Vagina (tissue), 2 donors: ENCODE measurements at regions not wholly inside any gene's neighbourhood (a gene's known extent, or its start where the extent isn't known, plus 50 kb on each side); places are given as distances from the start of the nearest gene placed in this dataset.

ENCODE experiments used
- DNase-seq, 2 donors: peaks; one replicate each; pipeline ENCODE4 v3.0.0-alpha.2; 2017; ENCODE audit errors: extremely low spot score in 2 of 2
- H3K27ac ChIP-seq: fragments of 200-600 bp; sonication (generic); one replicate; pipeline ENCODE4 v1.5.1; 2019
- H3K27me3 ChIP-seq: fragments of 200-600 bp; sonication (generic); one replicate; pipeline ENCODE4 v1.5.1; 2019
- H3K36me3 ChIP-seq, 2 donors: fragments of 200-600 bp; sonication (generic); one replicate each; pipeline ENCODE4 v1.5.1; 2017 to 2019
- H3K4me1 ChIP-seq: fragments of 200-600 bp; sonication (generic); one replicate; pipeline ENCODE4 v1.5.1; 2019
- H3K4me3 ChIP-seq, 2 donors: fragments of 200-600 bp; sonication (generic); 1 replicate in 1 of 2; 2 replicates in 1 of 2; pipeline ENCODE4 v1.5.1; 2016 to 2019
- H3K9me3 ChIP-seq: fragments of 200-600 bp; sonication (generic); one replicate; pipeline ENCODE4 v1.5.1; 2019
- POLR2A ChIP-seq, 2 donors: fragments of 450-650 bp; IDR thresholded peaks; one replicate each; pipeline ENCODE4 v1.6.1; 2017; ENCODE audit warnings: antibody characterized with exemption in 2 of 2, mild to moderate bottlenecking in 2 of 2, moderate library complexity in 2 of 2
- POLR2AphosphoS5 ChIP-seq, 2 donors: sonication (generic); formaldehyde crosslinking; IDR thresholded peaks; one replicate each; pipeline ENCODE4 v1.9.0; 2017; ENCODE audit warnings: antibody characterized with exemption in 2 of 2, mild to moderate bottlenecking in 2 of 2, low read depth in 1 of 2; ENCODE audit not compliant: insufficient read depth in 1 of 2
- intact Hi-C: fragments of 100-400 bp; cut with DNase I; formaldehyde crosslinking; loops from one replicate; pipeline ENCODE4 v1.15.1; 2023
- TF ChIP-seq, protein P1 (sequence below), 3 experiments: fragments of 450-650 bp in 2 of 3; fragments of 200-600 bp in 1 of 3; sonication (generic) in 1 of 3; IDR thresholded peaks; one replicate each; pipeline ENCODE4 v1.5.1; 2017 to 2019; ENCODE audit warnings: antibody characterized with exemption in 3 of 3, mild to moderate bottlenecking in 2 of 3, moderate library complexity in 2 of 3

GRCh38 chr17:54494721-54495715 is 405.6 kb upstream of the TOM1L1 start:
- no peak for DNase-seq
- no peak for TF ChIP-seq POLR2A (IDR thresholded peaks at IDR 0.05)
- no peak for TF ChIP-seq POLR2AphosphoS5 (IDR thresholded peaks at IDR 0.05; ENCODE audit: insufficient read depth in 1 of 2, low read depth in 1 of 2)
- TF ChIP-seq, protein P1, sequence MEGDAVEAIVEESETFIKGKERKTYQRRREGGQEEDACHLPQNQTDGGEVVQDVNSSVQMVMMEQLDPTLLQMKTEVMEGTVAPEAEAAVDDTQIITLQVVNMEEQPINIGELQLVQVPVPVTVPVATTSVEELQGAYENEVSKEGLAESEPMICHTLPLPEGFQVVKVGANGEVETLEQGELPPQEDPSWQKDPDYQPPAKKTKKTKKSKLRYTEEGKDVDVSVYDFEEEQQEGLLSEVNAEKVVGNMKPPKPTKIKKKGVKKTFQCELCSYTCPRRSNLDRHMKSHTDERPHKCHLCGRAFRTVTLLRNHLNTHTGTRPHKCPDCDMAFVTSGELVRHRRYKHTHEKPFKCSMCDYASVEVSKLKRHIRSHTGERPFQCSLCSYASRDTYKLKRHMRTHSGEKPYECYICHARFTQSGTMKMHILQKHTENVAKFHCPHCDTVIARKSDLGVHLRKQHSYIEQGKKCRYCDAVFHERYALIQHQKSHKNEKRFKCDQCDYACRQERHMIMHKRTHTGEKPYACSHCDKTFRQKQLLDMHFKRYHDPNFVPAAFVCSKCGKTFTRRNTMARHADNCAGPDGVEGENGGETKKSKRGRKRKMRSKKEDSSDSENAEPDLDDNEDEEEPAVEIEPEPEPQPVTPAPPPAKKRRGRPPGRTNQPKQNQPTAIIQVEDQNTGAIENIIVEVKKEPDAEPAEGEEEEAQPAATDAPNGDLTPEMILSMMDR (IDR thresholded peaks at IDR 0.05): no peak
- no peak overlapping the region for H3K4me3 ChIP-seq
- intact Hi-C loops: no loop called here
- H3K36me3 ChIP-seq: no peaks in the 10 kb centered on the region
- H3K4me1 ChIP-seq: no peaks in the 10 kb centered on the region
- no peaks in the 10 kb centered on the region for H3K27me3 ChIP-seq
- H3K9me3 ChIP-seq: no peaks in the 10 kb centered on the region
- H3K27ac ChIP-seq: no peak overlapping the region

- DNase-seq: no peak
- H3K27me3 ChIP-seq: no peaks in the 10 kb centered on the region
- no peaks in the 10 kb centered on the region for H3K36me3 ChIP-seq
- intact Hi-C loops: no loop called here
- H3K9me3 ChIP-seq: no peaks in the 10 kb centered on the region
- TF ChIP-seq POLR2A (IDR thresholded peaks at IDR 0.05): no peak
- no peak for TF ChIP-seq POLR2AphosphoS5 (IDR thresholded peaks at IDR 0.05; ENCODE audit: insufficient read depth in 1 of 2, low read depth in 1 of 2)
- TF ChIP-seq, protein P1 (IDR thresholded peaks at IDR 0.05): no peak
- no peak overlapping the region for H3K4me3 ChIP-seq
- no peaks in the 10 kb centered on the region for H3K4me1 ChIP-seq
- no peak overlapping the region for H3K27ac ChIP-seq
Observed at GRCh38 chr17:54505404-54505803, 395.2 kb upstream of the TOM1L1 start.

- no peaks in the 10 kb centered on the region for H3K4me1 ChIP-seq
- intact Hi-C loops: no loop called here
- DNase-seq: no peak
- no peak overlapping the region for H3K4me3 ChIP-seq
- H3K27me3 ChIP-seq: no peaks in the 10 kb centered on the region
- H3K9me3 ChIP-seq: no peaks in the 10 kb centered on the region
- no peak overlapping the region for H3K27ac ChIP-seq
- H3K36me3 ChIP-seq: no peaks in the 10 kb centered on the region
- no peak for TF ChIP-seq POLR2A (IDR thresholded peaks at IDR 0.05)
- TF ChIP-seq, protein P1 (IDR thresholded peaks at IDR 0.05): no peak
- TF ChIP-seq POLR2AphosphoS5 (IDR thresholded peaks at IDR 0.05; ENCODE audit: insufficient read depth in 1 of 2, low read depth in 1 of 2): no peak
Observed at GRCh38 chr17:54518706-54519105, 381.9 kb upstream of the TOM1L1 start.

DNA sequence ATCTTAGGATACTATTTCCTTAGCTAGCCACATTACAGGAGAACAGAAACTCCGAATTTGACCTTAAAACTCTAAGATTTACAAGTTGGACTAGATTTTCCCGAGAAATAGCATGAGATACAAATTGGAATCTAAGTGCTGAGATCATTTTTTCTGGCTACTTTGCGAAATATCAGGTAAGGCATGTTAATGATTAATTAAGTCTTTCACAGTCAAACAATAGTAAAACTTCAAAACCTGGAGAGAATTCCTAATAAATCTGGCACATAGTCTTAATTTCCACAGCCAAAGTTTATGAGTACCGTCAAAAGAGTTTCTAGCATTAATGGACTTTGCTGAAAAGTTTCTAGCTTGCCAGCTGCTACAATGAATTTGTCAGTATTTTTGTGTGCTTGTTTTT is 379.5 kb upstream of the TOM1L1 start:
- Histone ChIP-seq H3K27me3 (no peaks in the 10 kb centered on the region), H3K4me3 (no peak overlapping the region), H3K27ac (no peak overlapping the region), H3K4me1 (no peaks in the 10 kb centered on the region), H3K36me3 (no peaks in the 10 kb centered on the region), H3K9me3 (no peaks in the 10 kb centered on the region)
- TF ChIP-seq, protein P1 (IDR thresholded peaks at IDR 0.05): no peak
- TF ChIP-seq POLR2AphosphoS5 (IDR thresholded peaks at IDR 0.05; ENCODE audit: insufficient read depth in 1 of 2, low read depth in 1 of 2) (no peak), POLR2A (IDR thresholded peaks at IDR 0.05) (no peak)
- DNase-seq: no peak
- intact Hi-C loops: no loop called here

DNA sequence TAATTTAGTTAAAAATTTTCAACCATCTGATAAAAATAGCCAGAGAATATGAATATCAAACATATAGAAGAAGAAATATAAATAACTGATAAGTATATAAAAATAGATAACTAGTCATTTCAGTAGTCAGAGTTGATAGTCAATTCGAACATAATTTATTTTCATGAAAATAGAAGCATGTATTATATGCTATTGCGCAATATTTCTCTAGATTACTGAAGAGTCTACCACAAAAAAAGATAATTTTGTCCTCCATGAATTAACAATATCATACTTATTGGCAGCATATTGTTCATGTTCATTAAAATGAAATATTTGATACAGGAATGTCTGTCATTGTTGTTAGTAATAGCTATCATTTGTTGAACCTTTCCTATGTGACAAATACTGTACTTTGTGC is 376.2 kb upstream of the TOM1L1 start:
- intact Hi-C loops: no loop called here
- no peak overlapping the region for H3K27ac ChIP-seq
- TF ChIP-seq, protein P1 (IDR thresholded peaks at IDR 0.05): no peak
- TF ChIP-seq POLR2A (IDR thresholded peaks at IDR 0.05) (no peak), POLR2AphosphoS5 (IDR thresholded peaks at IDR 0.05; ENCODE audit: insufficient read depth in 1 of 2, low read depth in 1 of 2) (no peak)
- no peaks in the 10 kb centered on the region for H3K4me1 ChIP-seq
- H3K9me3 ChIP-seq: no peaks in the 10 kb centered on the region
- H3K4me3 ChIP-seq: no peak overlapping the region
- H3K36me3 ChIP-seq: no peaks in the 10 kb centered on the region
- DNase-seq: no peak
- no peaks in the 10 kb centered on the region for H3K27me3 ChIP-seq
